ENCODE measurements at regions not wholly inside any gene's neighbourhood (a gene's known extent, or its start where the extent isn't known, plus 50 kb on each side); places are given as distances from the start of the nearest gene placed in this dataset.
A peak's percentile ranks its signal among the peaks of the same experiment; 100 is the strongest.
"Not testable (repeated sequence)": the region's sequence is repeated elsewhere in the genome, so short reads cannot be mapped to it uniquely, and the experiment has no call there.

- DNase-seq: no peak
Observed at GRCh38 chr17:33910200-33910857, 344.8 kb upstream of the CCL2 start.

- DNase-seq: no peak
Observed at GRCh38 chr17:33914125-33914524, 341.0 kb upstream of the CCL2 start.

GRCh38 chr17:33922971-33923370 is 332.1 kb upstream of the CCL2 start:
- DNase-seq: no peak

- no peak for DNase-seq
Observed at GRCh38 chr17:33924104-33924503, 331.0 kb upstream of the CCL2 start.

GRCh38 chr17:33925649-33926048 is 329.4 kb upstream of the CCL2 start:
- DNase-seq: no peak

GRCh38 chr17:33927732-33928133 is 327.4 kb upstream of the CCL2 start:
- peak in 1 of 2 experiments; percentile 6 for DNase-seq

- DNase-seq: no peak
Observed at GRCh38 chr17:33929181-33929724, 325.8 kb upstream of the CCL2 start.

- DNase-seq: not testable (repeated sequence)
Observed at GRCh38 chr17:33931148-33931814, 323.8 kb upstream of the CCL2 start.

GRCh38 chr17:33932996-33933395 is 322.1 kb upstream of the CCL2 start:
- DNase-seq: no peak

- DNase-seq: no peak
Observed at GRCh38 chr17:33933576-33933975, 321.5 kb upstream of the CCL2 start.

- DNase-seq: no peak
Observed at GRCh38 chr17:33934696-33935095, 320.4 kb upstream of the CCL2 start.

GRCh38 chr17:33935822-33936221 is 319.3 kb upstream of the CCL2 start:
- no peak for DNase-seq

GRCh38 chr17:33936764-33937163 is 318.3 kb upstream of the CCL2 start:
- no peak for DNase-seq

- DNase-seq: no peak
Observed at GRCh38 chr17:33939959-33940358, 315.1 kb upstream of the CCL2 start.

GRCh38 chr17:33940769-33941370 is 314.2 kb upstream of the CCL2 start:
- no peak for DNase-seq

- DNase-seq: no peak
Observed at GRCh38 chr17:33941744-33942143, 313.3 kb upstream of the CCL2 start.

GRCh38 chr17:33942414-33942813 is 312.7 kb upstream of the CCL2 start:
- DNase-seq: no peak

- no peak for DNase-seq
Observed at GRCh38 chr17:33944412-33944811, 310.7 kb upstream of the CCL2 start.

GRCh38 chr17:33944826-33945225 is 310.3 kb upstream of the CCL2 start:
- no peak for DNase-seq

- no peak for DNase-seq
Observed at GRCh38 chr17:33945646-33946546, 309.2 kb upstream of the CCL2 start.

- DNase-seq: no peak
Observed at GRCh38 chr17:33947762-33948161, 307.3 kb upstream of the CCL2 start.

GRCh38 chr17:33948309-33948708 is 306.8 kb upstream of the CCL2 start:
- no peak for DNase-seq

GRCh38 chr17:33949100-33949499 is 306.0 kb upstream of the CCL2 start:
- DNase-seq: peak in 1 of 2 experiments; percentile 11
